GM10847 (cell line): ENCODE measurements at regions not wholly inside any gene's neighbourhood (a gene's known extent, or its start where the extent isn't known, plus 50 kb on each side); places are given as distances from the start of the nearest gene placed in this dataset.

Source experiments
- POLR2A ChIP-seq: IDR thresholded peaks from 2 replicates; pipeline ENCODE4 v1.6.1; 2011; ENCODE audit not compliant: insufficient read length; ENCODE audit errors: extremely low read depth

DNA sequence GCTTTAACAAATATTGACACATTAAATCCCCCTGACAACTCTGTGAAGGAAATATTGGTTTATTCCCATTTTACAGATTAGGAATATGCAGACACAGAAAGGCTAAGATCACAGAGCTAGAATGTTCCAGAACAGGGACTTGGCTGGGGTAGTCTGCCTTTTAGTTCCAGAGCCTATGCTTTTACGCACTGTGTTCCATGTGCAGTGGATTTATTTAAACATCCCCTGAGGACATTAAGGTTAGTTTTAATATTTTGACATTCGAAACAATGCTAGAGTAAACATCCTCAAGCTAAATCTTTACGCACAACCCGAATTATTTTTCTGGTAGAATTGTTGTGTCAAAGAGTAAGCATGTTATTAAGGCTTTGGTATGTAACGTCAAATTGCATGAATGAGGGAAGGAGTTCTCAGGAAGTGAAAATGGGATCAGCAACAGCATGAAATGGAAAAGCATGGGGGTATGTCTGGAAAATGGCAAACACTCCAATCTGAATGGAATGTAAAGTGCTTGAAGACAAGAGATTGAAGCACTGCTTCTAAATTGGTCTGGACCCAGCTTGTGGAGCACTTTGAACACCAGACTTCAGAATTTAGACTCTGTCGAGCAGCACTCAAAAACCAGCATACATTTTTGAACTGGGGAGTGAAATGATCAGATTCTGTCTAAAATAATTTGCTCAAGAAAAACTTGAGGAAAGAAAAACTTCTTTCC lies 429.9 kb downstream of the CD83 start:
- TF ChIP-seq POLR2A, result no peak

GRCh38 chr6:14549304-14549770 lies 431.8 kb downstream of the CD83 start:
- no peak for TF ChIP-seq POLR2A

- TF ChIP-seq POLR2A, result no peak
Observed at GRCh38 chr6:14549871-14550270, 432.3 kb downstream of the CD83 start.

DNA sequence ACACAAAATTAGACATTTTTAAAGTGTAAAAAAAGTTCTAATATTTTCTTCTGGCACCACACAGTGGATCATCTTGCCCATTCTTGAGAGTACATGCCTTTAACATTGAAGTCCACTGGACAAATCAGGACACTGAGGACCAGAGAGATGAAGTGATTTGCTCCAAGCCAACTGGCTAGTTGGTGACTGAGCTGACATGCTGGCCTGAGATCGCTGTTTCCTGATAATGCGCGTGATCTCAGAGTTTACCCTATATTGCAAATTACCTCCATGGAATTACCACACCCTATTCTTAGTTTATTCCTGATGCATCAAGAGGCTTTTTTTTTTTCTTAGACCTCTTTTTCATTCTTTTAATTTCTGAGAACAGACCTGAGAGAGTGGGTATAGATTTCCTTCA lies 432.8 kb downstream of the CD83 start:
- no peak for TF ChIP-seq POLR2A

- no peak for TF ChIP-seq POLR2A
Observed at GRCh38 chr6:14550822-14551221, 433.2 kb downstream of the CD83 start.

- TF ChIP-seq POLR2A, result no peak
Observed at GRCh38 chr6:14552891-14553290, 435.3 kb downstream of the CD83 start.

DNA sequence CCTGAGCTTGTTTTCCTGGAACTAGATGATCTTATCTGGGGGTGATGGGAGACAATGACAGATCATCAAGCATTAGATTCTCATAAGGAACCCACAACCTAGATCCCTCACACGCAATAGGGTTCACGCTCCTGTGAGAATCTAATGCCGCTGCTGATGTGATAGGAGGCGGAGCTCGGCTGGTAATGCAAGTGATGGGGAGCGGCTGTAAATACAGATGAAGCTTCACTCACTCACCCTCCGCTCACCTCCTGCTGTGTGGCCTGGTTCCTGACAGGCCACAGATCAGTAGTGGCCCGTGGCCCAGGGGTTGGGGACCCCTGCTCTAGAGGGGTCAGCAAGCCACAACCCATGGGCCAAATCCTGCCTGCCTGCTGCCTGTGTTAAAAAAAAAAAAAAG lies 435.9 kb downstream of the CD83 start:
- TF ChIP-seq POLR2A, result no peak

- no peak for TF ChIP-seq POLR2A
Observed at GRCh38 chr6:14555804-14556203, 438.2 kb downstream of the CD83 start.

GRCh38 chr6:14559746-14560536 lies 442.4 kb downstream of the CD83 start:
- TF ChIP-seq POLR2A, result no peak

DNA sequence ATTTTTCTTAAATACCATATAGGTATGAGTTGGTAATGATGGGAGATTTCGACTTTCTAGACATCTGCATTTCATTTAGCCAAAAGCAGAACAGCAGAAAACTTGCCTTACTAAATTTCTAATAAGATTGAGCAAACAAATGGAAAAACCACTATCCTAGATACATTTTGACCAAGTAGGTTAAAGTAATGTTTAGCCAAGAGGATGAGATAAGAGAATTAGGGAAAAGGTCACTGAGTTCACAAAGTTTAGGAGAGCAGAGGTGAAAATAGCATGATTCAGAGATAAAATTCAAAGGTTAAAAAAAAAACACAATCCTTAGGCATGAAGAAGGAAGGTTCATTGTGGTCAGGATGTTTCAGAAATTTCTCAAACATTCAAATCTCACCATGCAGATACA lies 450.3 kb downstream of the CD83 start:
- no peak for TF ChIP-seq POLR2A

- no peak for TF ChIP-seq POLR2A
Observed at GRCh38 chr6:14569394-14569793, 451.8 kb downstream of the CD83 start.

DNA sequence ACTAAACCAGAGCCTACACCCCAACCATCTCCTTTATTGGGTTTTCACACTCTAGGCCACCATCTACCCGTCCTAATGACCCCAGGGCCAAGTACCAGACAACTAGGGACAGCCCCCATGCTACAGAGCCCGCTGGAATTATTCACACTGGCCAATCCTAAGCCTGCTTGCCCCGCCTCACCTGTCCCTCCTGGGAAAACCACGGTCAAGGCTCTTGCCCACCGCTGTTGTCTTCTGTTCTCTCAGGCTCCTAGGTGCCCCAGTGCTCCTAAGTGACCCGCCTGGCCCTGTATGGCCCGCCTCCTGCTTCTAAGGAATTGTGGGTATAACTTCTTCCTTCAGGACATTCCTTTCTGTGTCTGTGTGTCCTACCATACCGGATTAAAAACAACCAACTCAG lies 453.4 kb downstream of the CD83 start:
- TF ChIP-seq POLR2A, result no peak

- TF ChIP-seq POLR2A, result no peak
Observed at GRCh38 chr6:14571746-14572145, 454.2 kb downstream of the CD83 start.

DNA sequence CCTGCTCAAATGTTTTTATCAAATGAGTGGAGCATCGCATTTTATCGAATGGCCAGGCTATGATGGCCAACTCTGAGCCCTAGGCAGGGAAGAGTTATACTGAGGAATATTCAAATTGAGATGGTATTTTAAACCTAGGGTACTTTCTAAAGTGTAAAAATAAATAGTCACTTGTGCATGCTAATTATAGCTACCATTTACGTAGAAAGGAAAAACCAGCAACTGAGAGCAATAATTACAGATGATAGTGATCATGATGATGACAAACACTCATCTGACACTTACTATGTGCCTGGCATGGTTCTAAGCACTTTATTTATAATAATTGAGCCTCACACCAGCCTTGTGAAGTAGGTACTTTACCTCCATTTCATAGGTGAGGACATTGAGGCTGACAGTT lies 455.7 kb downstream of the CD83 start:
- TF ChIP-seq POLR2A, result no peak

DNA sequence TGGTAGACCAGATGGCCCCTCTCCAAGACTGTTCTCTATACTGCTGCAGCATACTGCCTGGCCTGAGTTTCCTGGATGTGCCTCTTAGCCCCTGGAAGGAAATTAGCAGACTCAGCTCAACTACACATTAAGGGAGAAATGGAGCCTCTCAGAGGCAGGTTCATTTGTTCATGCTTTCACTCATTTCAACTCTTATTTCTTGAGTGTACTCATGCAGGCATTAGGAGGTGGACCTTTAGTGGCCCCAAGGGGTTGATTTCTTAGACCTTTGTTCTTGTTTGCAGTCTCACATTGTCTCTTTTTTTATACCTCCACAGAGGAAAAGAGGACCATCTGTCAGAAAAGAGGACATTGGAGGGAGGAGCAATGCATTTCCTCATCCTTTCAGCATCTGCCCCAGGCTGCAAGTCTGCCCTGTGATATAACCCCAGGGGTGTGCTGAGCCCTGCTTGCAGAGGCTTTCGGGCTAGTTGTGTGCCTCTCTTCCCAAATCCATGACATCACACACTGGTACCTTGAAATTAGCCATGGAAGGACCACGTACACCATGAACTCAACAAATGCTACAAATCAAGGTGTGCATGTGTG lies 456.2 kb downstream of the CD83 start:
- no peak for TF ChIP-seq POLR2A

GRCh38 chr6:14575961-14576360 lies 458.4 kb downstream of the CD83 start:
- no peak for TF ChIP-seq POLR2A
